ENCODE measurements at regions not wholly inside any gene's neighbourhood (a gene's known extent, or its start where the extent isn't known, plus 50 kb on each side); places are given as distances from the start of the nearest gene placed in this dataset.

DNA sequence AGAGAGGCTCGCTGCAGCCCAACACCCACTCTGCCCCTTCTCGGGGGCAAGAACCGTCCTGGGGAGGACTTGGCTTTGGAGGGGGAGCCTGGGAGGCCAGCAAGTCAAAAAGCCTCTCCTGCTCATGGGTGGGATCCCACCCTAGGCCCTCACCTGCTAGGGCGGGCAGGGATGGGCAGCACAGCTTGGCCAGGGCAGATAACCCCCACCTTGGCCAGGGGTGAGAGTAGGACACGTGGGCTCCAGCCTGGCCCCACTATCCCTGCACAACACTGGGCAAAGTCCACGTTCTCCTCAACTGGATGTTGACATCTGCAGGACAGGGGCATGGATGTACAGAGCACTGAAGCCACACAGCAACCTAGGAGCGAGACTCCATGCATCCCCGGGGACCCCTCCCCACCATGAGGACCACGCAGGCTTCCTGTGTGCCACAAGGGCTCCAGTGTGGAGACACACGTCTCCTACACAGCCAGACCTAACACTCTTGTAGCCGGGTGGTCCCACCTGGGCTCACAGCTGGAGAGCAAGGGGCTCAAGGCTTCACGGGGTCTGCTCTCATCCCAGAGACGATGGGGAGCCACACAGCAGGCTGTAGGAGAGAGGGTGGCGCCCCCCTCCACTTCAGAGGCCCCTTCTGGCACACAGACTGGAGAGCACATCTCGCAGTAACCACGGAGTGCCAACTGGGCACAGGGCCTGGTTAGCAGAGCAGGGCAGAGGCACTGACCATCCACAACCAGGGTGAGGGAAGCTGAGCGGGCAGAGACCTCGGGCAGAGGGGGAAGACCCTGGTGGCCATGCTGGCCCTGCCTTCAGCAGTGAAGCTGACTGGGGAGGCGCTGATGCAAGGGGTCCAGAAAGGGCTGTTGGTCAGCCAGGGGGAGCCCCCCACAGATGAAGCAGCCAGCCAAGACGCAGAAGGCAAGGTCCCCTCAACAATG lies 171.1 kb downstream of the CRYBB2 start:
- H3K27me3 ChIP-seq (ENCODE audit: control insufficient read depth, insufficient read depth, low read length): no peaks in the 10 kb centered on the region
- no peak overlapping the region for H2AFZ ChIP-seq (replicated peaks; ENCODE audit: low read length, poor library complexity)
- ATAC-seq (ENCODE audit: low read depth) (no peak), DNase-seq (no peak)
- H2BK5ac ChIP-seq (ENCODE audit: low read depth, low read length, poor library complexity, severe bottlenecking): no peak overlapping the region
- no peak overlapping the region for H3K4me2 ChIP-seq (ENCODE audit: low read depth, low read length)
- no peaks in the 10 kb centered on the region for H3K9me3 ChIP-seq (ENCODE audit: control insufficient read depth, insufficient read depth, low read length)
- H3K79me1 ChIP-seq (ENCODE audit: low read depth in 1 of 2, low read length in 2 of 2): peaks cover 55 to 86% of the 10 kb centered on the region in 2 experiments
- CTCF ChIA-PET: no interaction called here
- no peak overlapping the region for H2BK15ac ChIP-seq (ENCODE audit: low read depth, low read length)
- H3K9ac ChIP-seq (ENCODE audit: low read depth, low read length): no peak overlapping the region
- in situ Hi-C loops (cut with MboI; ENCODE audit: low sequenced_read_pairs): no loop called here
- H4K8ac ChIP-seq (ENCODE audit: low read depth in 2 of 2, low read length in 2 of 2): no peak overlapping the region
- H3K9me1 ChIP-seq (ENCODE audit: insufficient read depth, low read length): peaks cover 15% of the 10 kb centered on the region; the same call in 1 of the 2 replicates
- no peak overlapping the region for H3K4me3 ChIP-seq (ENCODE audit: insufficient read depth, low read depth, low read length)
- 0 out of 2 replicates have a peak, but pooled peaks cover 1% of the 10 kb centered on the region for H3K36me3 ChIP-seq (ENCODE audit: control insufficient read depth, insufficient read depth, low read length)
- 81% methylated on average over 6 of the region's 20 CpGs; no CpG with 5 or more reads in 1 of the 2 experiments for WGBS, 2 experiments (ENCODE audit: extremely low coverage in 2 of 2, insufficient read length in 1 of 2)
- no peak overlapping the region for H4K91ac ChIP-seq (ENCODE audit: insufficient read depth, low read depth, low read length)
- no peaks in the 10 kb centered on the region for H3K4me1 ChIP-seq (ENCODE audit: control insufficient read depth, insufficient read depth, low read length)
- no peak overlapping the region for H3K23ac ChIP-seq (ENCODE audit: low read depth, low read length)
- no peak for TF ChIP-seq CHD1 (IDR thresholded peaks at IDR 0.05; ENCODE audit: low read depth, low read length)
- TF ChIP-seq SMC3 (IDR thresholded peaks at IDR 0.05; ENCODE audit: low read depth, low read length): no peak
- no peak for TF ChIP-seq RAD21 (IDR thresholded peaks at IDR 0.05; ENCODE audit: low read length)
- TF ChIP-seq POLR2A (IDR thresholded peaks at IDR 0.05; ENCODE audit: low read depth, low read length): no peak
- TF ChIP-seq CEBPB (IDR thresholded peaks at IDR 0.05; ENCODE audit: low read depth, low read length): no peak
- no peak overlapping the region for H3K27ac ChIP-seq (ENCODE audit: insufficient read depth, low read length)
- dilution Hi-C loops (cut with HindIII; ENCODE audit: low sequenced_read_pairs, unreplicated experiment): no loop called here
- intact Hi-C loops (cut with micrococcal nuclease): no loop called here
- no peak overlapping the region for H4K5ac ChIP-seq (ENCODE audit: low read depth, low read length)
- H3K18ac ChIP-seq (ENCODE audit: low read depth, low read length): no peak overlapping the region
- no peak overlapping the region for H2AK5ac ChIP-seq (ENCODE audit: low read depth, low read length)
- H4K20me1 ChIP-seq (ENCODE audit: insufficient read depth, low read length): peaks cover 94% of the 10 kb centered on the region
- H3K4ac ChIP-seq (ENCODE audit: low read depth, low read length): no peak overlapping the region
- no peak overlapping the region for H2BK20ac ChIP-seq (ENCODE audit: low read depth, low read length)
- H2BK120ac ChIP-seq (ENCODE audit: low read depth, low read length): no peak overlapping the region
- H3K56ac ChIP-seq (ENCODE audit: extremely low read depth, insufficient read depth, low read length): no peak overlapping the region
- BruUV-seq (replicated peaks): no TSS peak
- POLR2A ChIA-PET (ENCODE audit: unreplicated experiment): no interaction called here
- no peak overlapping the region for H3K14ac ChIP-seq (replicated peaks; ENCODE audit: low read depth, low read length)
- H2AK9ac ChIP-seq (replicated peaks; ENCODE audit: low read depth, low read length, poor library complexity): no peak overlapping the region

Data from IMR-90 (cell line).